ENCODE measurements at regions not wholly inside any gene's neighbourhood (a gene's known extent, or its start where the extent isn't known, plus 50 kb on each side); places are given as distances from the start of the nearest gene placed in this dataset.

GRCh38 chr20:51300104-51300503 lies 242.4 kb downstream of the NFATC2 start:
- no peak for TF ChIP-seq EZH2phosphoT487 (IDR thresholded peaks at IDR 0.05; ENCODE audit: low read depth, severe bottlenecking, unreplicated experiment)
- no peak for TF ChIP-seq EZH2 (IDR thresholded peaks at IDR 0.05; ENCODE audit: borderline replicate concordance)
- TF ChIP-seq, protein P1, sequence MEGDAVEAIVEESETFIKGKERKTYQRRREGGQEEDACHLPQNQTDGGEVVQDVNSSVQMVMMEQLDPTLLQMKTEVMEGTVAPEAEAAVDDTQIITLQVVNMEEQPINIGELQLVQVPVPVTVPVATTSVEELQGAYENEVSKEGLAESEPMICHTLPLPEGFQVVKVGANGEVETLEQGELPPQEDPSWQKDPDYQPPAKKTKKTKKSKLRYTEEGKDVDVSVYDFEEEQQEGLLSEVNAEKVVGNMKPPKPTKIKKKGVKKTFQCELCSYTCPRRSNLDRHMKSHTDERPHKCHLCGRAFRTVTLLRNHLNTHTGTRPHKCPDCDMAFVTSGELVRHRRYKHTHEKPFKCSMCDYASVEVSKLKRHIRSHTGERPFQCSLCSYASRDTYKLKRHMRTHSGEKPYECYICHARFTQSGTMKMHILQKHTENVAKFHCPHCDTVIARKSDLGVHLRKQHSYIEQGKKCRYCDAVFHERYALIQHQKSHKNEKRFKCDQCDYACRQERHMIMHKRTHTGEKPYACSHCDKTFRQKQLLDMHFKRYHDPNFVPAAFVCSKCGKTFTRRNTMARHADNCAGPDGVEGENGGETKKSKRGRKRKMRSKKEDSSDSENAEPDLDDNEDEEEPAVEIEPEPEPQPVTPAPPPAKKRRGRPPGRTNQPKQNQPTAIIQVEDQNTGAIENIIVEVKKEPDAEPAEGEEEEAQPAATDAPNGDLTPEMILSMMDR (IDR thresholded peaks at IDR 0.05; ENCODE audit: poor library complexity), result no peak
- no peaks in the 10 kb centered on the region for H3K27me3 ChIP-seq
- no peaks in the 10 kb centered on the region for H3K9me3 ChIP-seq (ENCODE audit: low read depth)
- no peaks in the 10 kb centered on the region for H3K9me2 ChIP-seq (replicated peaks; ENCODE audit: insufficient read depth)
- no peak overlapping the region for H2AFZ ChIP-seq
- no peak overlapping the region for H3K4me3 ChIP-seq
- WGBS (ENCODE audit: low lambda C conversion rate, missing lambda C conversion rate), result 66% methylated on average over 2 of the region's 2 CpGs
- DNase-seq (ENCODE audit: low spot score), result no peak
- no peaks in the 10 kb centered on the region for H3K36me3 ChIP-seq (replicated peaks; ENCODE audit: insufficient read depth, low read depth)
- H3K27ac ChIP-seq, result no peak overlapping the region
- H3K79me2 ChIP-seq, result no peaks in the 10 kb centered on the region
- H3K4me2 ChIP-seq, result no peak overlapping the region
- no peaks in the 10 kb centered on the region for H3K4me1 ChIP-seq (ENCODE audit: insufficient read depth)
- no peaks in the 10 kb centered on the region for H4K20me1 ChIP-seq (ENCODE audit: insufficient read depth, poor library complexity, severe bottlenecking)

DNA sequence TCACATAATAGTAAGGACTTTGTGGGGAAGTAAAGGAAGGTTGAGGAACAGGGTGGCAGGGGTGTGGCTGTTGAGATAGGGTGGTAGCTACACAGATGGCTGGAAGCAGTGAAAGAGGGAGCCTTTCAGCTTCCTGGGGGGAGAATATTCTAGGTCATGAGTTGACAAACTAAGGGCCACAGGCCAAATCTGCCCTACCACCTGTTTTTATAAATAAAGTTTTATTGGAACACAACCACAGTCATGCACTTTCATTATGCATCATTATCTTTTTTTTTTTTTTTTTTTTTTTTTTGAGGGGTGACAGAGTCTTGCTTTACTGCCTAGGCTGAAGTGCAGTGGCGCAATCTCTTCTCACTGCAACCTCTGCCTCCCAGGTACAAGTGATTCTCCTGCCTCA lies 243.1 kb downstream of the NFATC2 start:
- H2AFZ ChIP-seq, result no peak overlapping the region
- TF ChIP-seq EZH2phosphoT487 (IDR thresholded peaks at IDR 0.05; ENCODE audit: low read depth, severe bottlenecking, unreplicated experiment) (no peak), EZH2 (IDR thresholded peaks at IDR 0.05; ENCODE audit: borderline replicate concordance) (no peak)
- TF ChIP-seq, protein P1 (IDR thresholded peaks at IDR 0.05; ENCODE audit: poor library complexity), result no peak
- no peak overlapping the region for H3K4me2 ChIP-seq
- H3K27ac ChIP-seq, result no peak overlapping the region
- H3K79me2 ChIP-seq, result no peaks in the 10 kb centered on the region
- no peaks in the 10 kb centered on the region for H3K27me3 ChIP-seq
- 100% methylated on average over 1 of the region's 1 CpG for WGBS (ENCODE audit: low lambda C conversion rate, missing lambda C conversion rate)
- H3K9me3 ChIP-seq (ENCODE audit: low read depth), result no peaks in the 10 kb centered on the region
- H3K9me2 ChIP-seq (replicated peaks; ENCODE audit: insufficient read depth), result no peaks in the 10 kb centered on the region
- no peaks in the 10 kb centered on the region for H3K4me1 ChIP-seq (ENCODE audit: insufficient read depth)
- no peak overlapping the region for H3K4me3 ChIP-seq
- no peaks in the 10 kb centered on the region for H4K20me1 ChIP-seq (ENCODE audit: insufficient read depth, poor library complexity, severe bottlenecking)
- DNase-seq (ENCODE audit: low spot score), result no peak
- H3K36me3 ChIP-seq (replicated peaks; ENCODE audit: insufficient read depth, low read depth), result no peaks in the 10 kb centered on the region

DNA sequence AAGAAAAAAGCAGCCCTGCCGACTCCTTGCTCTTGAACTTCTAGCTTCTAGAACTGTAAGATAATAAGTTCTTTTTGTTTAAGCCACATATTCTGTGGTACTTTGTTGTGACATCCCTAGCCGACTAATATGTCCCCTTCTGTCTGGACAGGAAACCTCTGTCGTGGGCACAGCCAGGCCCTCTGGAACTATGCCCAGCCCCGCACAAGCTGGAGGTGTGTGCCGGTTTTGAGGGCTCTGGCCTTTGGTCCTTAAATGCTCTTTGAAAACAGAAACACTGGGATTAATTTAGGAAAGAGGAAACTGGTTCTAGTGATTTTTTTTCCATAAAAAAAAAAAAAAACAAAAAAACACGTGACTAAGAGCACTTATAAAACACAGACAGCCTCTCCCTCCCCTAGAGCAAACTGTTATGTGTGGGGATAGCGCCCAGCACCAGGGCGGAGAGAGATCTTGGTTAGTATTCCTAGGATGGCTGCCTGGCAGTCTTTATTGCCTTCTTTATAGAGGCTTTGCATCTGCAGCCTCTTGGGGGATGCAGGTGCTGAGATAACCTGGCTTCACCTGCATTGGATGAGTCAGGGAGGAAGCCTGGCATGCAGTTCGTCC lies 244.3 kb downstream of the NFATC2 start:
- H3K4me3 ChIP-seq, result no peak overlapping the region
- no peak overlapping the region for H3K4me2 ChIP-seq
- H2AFZ ChIP-seq, result no peak overlapping the region
- no peaks in the 10 kb centered on the region for H3K9me2 ChIP-seq (replicated peaks; ENCODE audit: insufficient read depth)
- H3K36me3 ChIP-seq (replicated peaks; ENCODE audit: insufficient read depth, low read depth), result no peaks in the 10 kb centered on the region
- H3K79me2 ChIP-seq, result no peaks in the 10 kb centered on the region
- no peak for DNase-seq (ENCODE audit: low spot score)
- no peaks in the 10 kb centered on the region for H3K9me3 ChIP-seq (ENCODE audit: low read depth)
- WGBS (ENCODE audit: low lambda C conversion rate, missing lambda C conversion rate), result 84% methylated on average over 9 of the region's 9 CpGs
- no peaks in the 10 kb centered on the region for H3K4me1 ChIP-seq (ENCODE audit: insufficient read depth)
- H4K20me1 ChIP-seq (ENCODE audit: insufficient read depth, poor library complexity, severe bottlenecking), result no peaks in the 10 kb centered on the region
- H3K27me3 ChIP-seq, result no peaks in the 10 kb centered on the region
- TF ChIP-seq, protein P1 (IDR thresholded peaks at IDR 0.05; ENCODE audit: poor library complexity), result no peak
- TF ChIP-seq EZH2phosphoT487 (IDR thresholded peaks at IDR 0.05; ENCODE audit: low read depth, severe bottlenecking, unreplicated experiment) (no peak), EZH2 (IDR thresholded peaks at IDR 0.05; ENCODE audit: borderline replicate concordance) (no peak)
- no peak overlapping the region for H3K27ac ChIP-seq

All from hepatocyte (in vitro differentiated cells).